Left ventricle myocardium inferior (tissue), 1 donor: ENCODE measurements at regions not wholly inside any gene's neighbourhood (a gene's known extent, or its start where the extent isn't known, plus 50 kb on each side); places are given as distances from the start of the nearest gene placed in this dataset.
A peak's percentile ranks its signal among the peaks of the same experiment; 100 is the strongest.

Experiments used
- DNase-seq: peaks from one replicate; pipeline ENCODE4 v3.0.0-alpha.2; 2020
- H3K27ac ChIP-seq: fragments of 200-600 bp; replicated peaks from 2 replicates; pipeline ENCODE4 v1.8.0; 2021
- H3K27me3 ChIP-seq: fragments of 200-600 bp; 2 replicates; pipeline ENCODE4 v1.8.0; 2021; ENCODE audit warnings: low read depth
- H3K36me3 ChIP-seq: fragments of 200-600 bp; 2 replicates; pipeline ENCODE4 v1.8.0; 2021
- H3K4me1 ChIP-seq: fragments of 200-600 bp; 2 replicates; pipeline ENCODE4 v1.8.0; 2021
- H3K4me3 ChIP-seq: fragments of 200-600 bp; 2 replicates; pipeline ENCODE4 v1.8.0; 2021; ENCODE audit warnings: mild to moderate bottlenecking, moderate library complexity
- H3K9me3 ChIP-seq: fragments of 200-600 bp; replicated peaks from 2 replicates; pipeline ENCODE4 v1.8.0; 2021
- intact Hi-C: fragments of 100-400 bp; cut with micrococcal nuclease; formaldehyde crosslinking; loops from one replicate; pipeline ENCODE4 v1.11.0; 2022
- TF ChIP-seq, protein P1 (sequence below): fragments of 200-600 bp; IDR thresholded peaks from 2 replicates; pipeline ENCODE4 v1.8.0; 2021; ENCODE audit warnings: antibody characterized with exemption, mild to moderate bottlenecking, borderline replicate concordance
- donor health status: DM: no; HTN: yes; CAD: no; lungs with severe emphysema.

DNA sequence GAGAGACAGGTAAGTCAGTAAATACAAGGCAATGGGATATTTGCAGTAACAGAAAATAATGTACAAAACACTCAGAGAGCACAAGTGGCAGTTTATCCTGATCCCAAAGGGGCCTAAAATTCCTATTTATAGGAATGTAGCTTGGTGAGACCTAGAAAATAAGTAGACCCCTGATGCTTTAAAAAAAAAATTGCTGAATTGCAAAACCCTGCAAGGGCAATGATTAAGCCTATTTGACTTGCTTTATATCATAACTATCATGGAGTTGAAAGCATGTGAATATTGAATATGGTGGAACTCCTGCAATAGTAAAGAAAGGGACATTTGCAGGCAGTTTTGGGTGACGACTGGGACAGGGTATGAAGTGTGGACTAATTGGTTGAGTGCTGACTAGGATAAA, 101.9 kb upstream of the C1orf21 start:
- intact Hi-C loops = no loop called here
- TF ChIP-seq, protein P1, sequence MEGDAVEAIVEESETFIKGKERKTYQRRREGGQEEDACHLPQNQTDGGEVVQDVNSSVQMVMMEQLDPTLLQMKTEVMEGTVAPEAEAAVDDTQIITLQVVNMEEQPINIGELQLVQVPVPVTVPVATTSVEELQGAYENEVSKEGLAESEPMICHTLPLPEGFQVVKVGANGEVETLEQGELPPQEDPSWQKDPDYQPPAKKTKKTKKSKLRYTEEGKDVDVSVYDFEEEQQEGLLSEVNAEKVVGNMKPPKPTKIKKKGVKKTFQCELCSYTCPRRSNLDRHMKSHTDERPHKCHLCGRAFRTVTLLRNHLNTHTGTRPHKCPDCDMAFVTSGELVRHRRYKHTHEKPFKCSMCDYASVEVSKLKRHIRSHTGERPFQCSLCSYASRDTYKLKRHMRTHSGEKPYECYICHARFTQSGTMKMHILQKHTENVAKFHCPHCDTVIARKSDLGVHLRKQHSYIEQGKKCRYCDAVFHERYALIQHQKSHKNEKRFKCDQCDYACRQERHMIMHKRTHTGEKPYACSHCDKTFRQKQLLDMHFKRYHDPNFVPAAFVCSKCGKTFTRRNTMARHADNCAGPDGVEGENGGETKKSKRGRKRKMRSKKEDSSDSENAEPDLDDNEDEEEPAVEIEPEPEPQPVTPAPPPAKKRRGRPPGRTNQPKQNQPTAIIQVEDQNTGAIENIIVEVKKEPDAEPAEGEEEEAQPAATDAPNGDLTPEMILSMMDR = no peak
- no peak for DNase-seq
- Histone ChIP-seq H3K27me3 (no peaks in the 10 kb centered on the region), H3K27ac (peak overlapping the region; percentile 75), H3K4me3 (no peak overlapping the region), H3K36me3 (no peaks in the 10 kb centered on the region), H3K4me1 (peaks cover 33% of the 10 kb centered on the region), H3K9me3 (no peaks in the 10 kb centered on the region)

DNA sequence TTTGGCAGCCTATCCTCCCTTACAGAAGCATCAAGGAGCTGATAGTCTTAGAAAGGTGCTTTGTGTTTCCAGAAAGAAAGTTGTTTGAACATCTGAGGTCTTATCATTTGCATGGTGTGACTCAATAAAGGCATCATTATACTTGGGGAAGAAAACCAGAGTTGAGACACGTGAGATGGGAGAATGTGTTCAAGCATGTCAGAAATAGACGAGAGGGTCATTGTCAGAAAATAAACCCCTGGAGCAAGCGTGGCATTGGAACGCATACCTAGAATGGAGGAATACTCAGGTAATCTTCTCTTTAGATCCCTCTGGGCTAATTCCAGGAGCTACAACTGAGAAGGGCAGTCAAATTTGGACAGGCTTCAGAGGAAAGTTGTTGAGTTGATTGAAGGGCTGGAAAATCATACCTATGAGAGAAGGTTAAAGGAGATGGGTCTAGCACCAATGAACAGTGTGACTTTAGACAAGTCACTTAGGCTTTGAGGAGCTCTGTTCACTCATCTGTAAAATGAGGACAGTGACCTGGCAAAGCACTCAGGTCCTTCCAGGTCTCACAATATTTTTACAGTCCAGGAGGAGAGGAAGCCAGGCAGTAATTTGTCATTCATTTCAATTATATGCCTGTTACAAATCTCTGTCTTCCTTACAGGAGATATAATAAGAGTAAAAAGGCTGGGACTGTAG, 101.3 kb upstream of the C1orf21 start:
- TF ChIP-seq, protein P1 = no peak
- Histone ChIP-seq H3K9me3 (no peaks in the 10 kb centered on the region), H3K4me3 (no peak overlapping the region), H3K36me3 (no peaks in the 10 kb centered on the region), H3K27ac (no peak overlapping the region), H3K4me1 (peaks cover 33% of the 10 kb centered on the region), H3K27me3 (no peaks in the 10 kb centered on the region)
- intact Hi-C loops = no loop called here
- no peak for DNase-seq

DNA sequence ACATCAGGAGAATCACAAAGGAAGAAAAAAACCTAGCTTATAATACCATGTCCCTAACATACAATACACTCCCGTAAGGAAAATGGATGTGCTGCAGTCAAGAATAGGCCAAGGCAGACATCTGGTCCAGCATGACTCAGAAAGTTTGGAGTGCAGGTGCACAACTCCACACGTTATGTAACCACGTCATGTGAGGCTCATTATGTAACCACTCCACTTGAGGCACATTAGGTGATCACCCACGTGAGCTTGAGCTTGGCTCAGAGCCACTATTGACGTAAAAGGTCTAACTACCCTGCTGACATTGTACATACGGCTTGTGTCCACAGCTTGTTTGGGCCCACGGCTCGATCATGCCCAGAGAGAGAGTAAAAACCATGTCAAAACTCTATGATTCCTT, 99.8 kb upstream of the C1orf21 start:
- H3K9me3 ChIP-seq = no peaks in the 10 kb centered on the region

DNA sequence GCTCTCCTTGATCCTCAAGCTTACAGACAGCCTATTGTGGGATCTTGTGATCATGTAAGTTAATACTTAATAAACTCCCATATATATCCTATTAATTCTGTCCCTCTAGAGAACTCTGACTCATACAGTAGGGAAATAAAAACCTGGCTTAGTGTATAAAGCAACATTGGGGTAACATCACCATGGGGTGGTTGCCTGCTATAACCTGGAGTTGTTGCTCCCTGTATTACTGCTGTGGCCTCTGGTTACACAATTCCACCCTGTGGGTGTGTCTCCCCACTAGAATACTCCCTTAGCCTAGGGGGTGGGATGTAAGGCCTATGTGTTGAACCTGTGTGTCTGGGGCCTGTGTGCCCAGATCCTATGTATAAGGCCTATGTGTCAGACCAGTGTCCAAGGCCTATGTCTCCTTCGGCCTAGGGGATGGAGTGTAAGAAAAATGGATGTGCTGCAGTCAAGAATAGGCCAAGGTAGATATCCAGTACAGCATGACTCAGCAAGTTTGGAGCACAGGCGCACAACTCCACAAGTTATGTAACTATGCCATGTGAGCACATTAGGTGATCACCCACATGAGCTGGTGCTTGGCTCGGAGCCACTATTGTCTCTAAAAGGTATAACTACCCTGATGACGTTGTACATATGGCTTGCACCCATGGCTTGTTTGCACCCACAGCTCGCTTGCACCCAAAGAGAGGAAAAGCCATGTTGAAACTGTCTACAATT, 96.8 kb upstream of the C1orf21 start:
- H3K4me3 ChIP-seq = no peak overlapping the region
- intact Hi-C loops = no loop called here
- H3K27me3 ChIP-seq = no peaks in the 10 kb centered on the region
- DNase-seq = no peak
- TF ChIP-seq, protein P1 = no peak
- H3K36me3 ChIP-seq = no peaks in the 10 kb centered on the region
- no peak overlapping the region for H3K27ac ChIP-seq
- no peaks in the 10 kb centered on the region for H3K9me3 ChIP-seq
- H3K4me1 ChIP-seq = peaks cover 25% of the 10 kb centered on the region

More for the DNA sequence above, 99.8 kb upstream of the C1orf21 start:
- intact Hi-C loops = no loop called here
- TF ChIP-seq, protein P1 = no peak
- H3K4me1 ChIP-seq = peaks cover 33% of the 10 kb centered on the region
- no peak overlapping the region for H3K4me3 ChIP-seq
- H3K27ac ChIP-seq = no peak overlapping the region
- H3K27me3 ChIP-seq = no peaks in the 10 kb centered on the region
- no peak for DNase-seq
- no peaks in the 10 kb centered on the region for H3K36me3 ChIP-seq

DNA sequence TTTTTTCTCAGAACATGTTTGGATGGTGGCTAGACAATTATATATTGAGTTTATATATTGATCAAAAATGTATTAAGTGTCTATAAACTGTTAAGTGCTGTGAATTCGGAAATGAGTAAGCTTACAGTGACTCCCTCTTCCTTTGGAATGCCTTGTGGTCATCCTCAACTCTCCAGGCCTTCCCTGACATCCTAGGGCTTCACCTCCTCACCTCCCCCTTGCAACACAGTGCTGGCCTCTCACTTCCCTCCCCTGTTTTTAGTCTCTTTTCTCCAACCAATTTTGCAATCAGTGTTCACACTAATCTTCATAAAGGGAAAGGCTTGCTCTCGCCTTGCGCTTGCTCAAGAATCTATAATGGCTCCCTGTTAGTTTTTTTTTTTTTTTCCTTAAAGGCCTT, 95.1 kb upstream of the C1orf21 start:
- no peak for DNase-seq
- no peaks in the 10 kb centered on the region for H3K27me3 ChIP-seq
- H3K4me3 ChIP-seq = no peak overlapping the region
- H3K27ac ChIP-seq = no peak overlapping the region
- peaks cover 23% of the 10 kb centered on the region for H3K4me1 ChIP-seq
- TF ChIP-seq, protein P1 = no peak
- H3K36me3 ChIP-seq = no peaks in the 10 kb centered on the region
- no peaks in the 10 kb centered on the region for H3K9me3 ChIP-seq
- intact Hi-C loops = no loop called here
